ENCODE measurements at regions not wholly inside any gene's neighbourhood (a gene's known extent, or its start where the extent isn't known, plus 50 kb on each side); places are given as distances from the start of the nearest gene placed in this dataset.

GRCh38 chr12:73235387-73235786 is 963.2 kb downstream of the TRHDE start:
- peaks cover 3% of the 10 kb centered on the region for H3K9me3 ChIP-seq (ENCODE audit: low read depth, low read length)
- TF ChIP-seq CTCF (IDR thresholded peaks at IDR 0.05; ENCODE audit: extremely low read depth, low read depth, low read length): no peak
- H3K36me3 ChIP-seq (ENCODE audit: insufficient read depth, low read length): no peaks in the 10 kb centered on the region
- no peak for DNase-seq (ENCODE audit: insufficient read length, low spot score, missing footprints)
- H3K4me2 ChIP-seq (ENCODE audit: insufficient read depth, low read length): no peak overlapping the region
- no peak overlapping the region for H2AFZ ChIP-seq (ENCODE audit: low read length)
- H3K4me1 ChIP-seq (ENCODE audit: insufficient read depth, low read length): no peaks in the 10 kb centered on the region
- H3K27me3 ChIP-seq (ENCODE audit: insufficient read depth, low read length): no peaks in the 10 kb centered on the region
- H3K4me3 ChIP-seq (ENCODE audit: insufficient read depth, low read length): no peak overlapping the region
- no peak overlapping the region for H3K27ac ChIP-seq (ENCODE audit: low read depth, low read length)
- no peaks in the 10 kb centered on the region for H3K79me2 ChIP-seq (ENCODE audit: insufficient read depth, low read length)
- no peaks in the 10 kb centered on the region for H4K20me1 ChIP-seq (ENCODE audit: insufficient read depth, low read length)

- H2AFZ ChIP-seq (ENCODE audit: low read length): no peak overlapping the region
- H4K20me1 ChIP-seq (ENCODE audit: insufficient read depth, low read length): no peaks in the 10 kb centered on the region
- no peaks in the 10 kb centered on the region for H3K9me3 ChIP-seq (ENCODE audit: low read depth, low read length)
- H3K36me3 ChIP-seq (ENCODE audit: insufficient read depth, low read length): no peaks in the 10 kb centered on the region
- no peak overlapping the region for H3K27ac ChIP-seq (ENCODE audit: low read depth, low read length)
- no peak for DNase-seq (ENCODE audit: insufficient read length, low spot score, missing footprints)
- H3K4me2 ChIP-seq (ENCODE audit: insufficient read depth, low read length): no peak overlapping the region
- H3K4me3 ChIP-seq (ENCODE audit: insufficient read depth, low read length): no peak overlapping the region
- no peaks in the 10 kb centered on the region for H3K27me3 ChIP-seq (ENCODE audit: insufficient read depth, low read length)
- H3K4me1 ChIP-seq (ENCODE audit: insufficient read depth, low read length): no peaks in the 10 kb centered on the region
- TF ChIP-seq CTCF (IDR thresholded peaks at IDR 0.05; ENCODE audit: extremely low read depth, low read depth, low read length): no peak
- no peaks in the 10 kb centered on the region for H3K79me2 ChIP-seq (ENCODE audit: insufficient read depth, low read length)
Measured at GRCh38 chr12:73240110-73240509, 967.9 kb downstream of the TRHDE start.

DNA sequence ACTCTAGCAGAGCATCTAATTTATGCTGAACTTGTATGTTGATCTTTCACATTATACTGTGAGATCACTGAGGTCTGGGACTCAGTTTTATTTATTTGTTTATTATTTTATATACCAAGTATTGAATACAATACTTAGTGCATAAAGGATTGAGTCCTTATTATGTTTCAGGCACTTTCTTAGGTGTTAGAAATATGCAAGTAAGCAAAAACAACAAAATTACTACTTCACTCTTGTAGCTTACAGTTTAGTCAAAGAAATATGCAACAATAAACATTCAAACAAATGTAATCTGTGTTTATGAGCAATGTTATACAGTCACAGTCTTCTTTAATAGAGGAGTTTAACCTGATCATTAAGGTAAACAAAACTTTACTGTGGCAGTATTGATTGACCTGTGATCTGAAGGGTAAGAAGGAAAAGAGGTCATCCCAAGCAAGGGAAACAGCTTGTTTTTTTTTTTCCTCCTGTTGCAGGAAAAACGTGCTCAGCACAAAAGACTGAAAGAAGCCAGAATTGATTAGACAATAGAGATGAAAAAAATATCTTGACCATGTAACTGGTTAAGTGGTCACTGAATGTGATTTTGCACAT is 990.7 kb downstream of the TRHDE start:
- Histone ChIP-seq H3K4me2 (ENCODE audit: insufficient read depth, low read length) (no peak overlapping the region), H3K4me1 (ENCODE audit: insufficient read depth, low read length) (no peaks in the 10 kb centered on the region), H3K9me3 (ENCODE audit: low read depth, low read length) (peaks cover 4% of the 10 kb centered on the region), H3K4me3 (ENCODE audit: insufficient read depth, low read length) (no peak overlapping the region), H3K36me3 (ENCODE audit: insufficient read depth, low read length) (no peaks in the 10 kb centered on the region), H2AFZ (ENCODE audit: low read length) (no peak overlapping the region), H3K79me2 (ENCODE audit: insufficient read depth, low read length) (no peaks in the 10 kb centered on the region), H4K20me1 (ENCODE audit: insufficient read depth, low read length) (no peaks in the 10 kb centered on the region), H3K27ac (ENCODE audit: low read depth, low read length) (no peak overlapping the region), H3K27me3 (ENCODE audit: insufficient read depth, low read length) (no peaks in the 10 kb centered on the region)
- no peak for TF ChIP-seq CTCF (IDR thresholded peaks at IDR 0.05; ENCODE audit: extremely low read depth, low read depth, low read length)
- no peak for DNase-seq (ENCODE audit: insufficient read length, low spot score, missing footprints)

DNA sequence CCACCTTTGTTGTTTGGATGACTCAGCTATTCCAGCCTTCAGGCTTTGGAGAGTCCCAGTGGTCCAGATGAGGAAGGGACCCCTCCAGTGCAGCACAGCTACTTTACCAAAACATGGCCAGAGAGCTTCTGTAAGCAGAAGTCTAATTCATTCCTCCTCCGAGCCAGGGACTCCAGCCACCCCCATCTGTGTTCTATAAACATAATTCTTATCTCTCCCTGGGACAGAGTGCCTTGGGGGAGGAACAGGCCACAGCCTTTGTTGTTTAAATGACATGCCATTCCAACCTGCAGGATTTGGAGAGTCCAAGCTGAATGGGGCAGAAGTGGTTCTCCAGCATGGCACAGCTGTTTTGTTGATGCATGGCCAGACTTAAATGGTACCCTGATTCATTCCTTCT is 994.0 kb downstream of the TRHDE start:
- H3K27ac ChIP-seq (ENCODE audit: low read depth, low read length): no peak overlapping the region
- peaks cover 4% of the 10 kb centered on the region for H3K9me3 ChIP-seq (ENCODE audit: low read depth, low read length)
- H3K4me2 ChIP-seq (ENCODE audit: insufficient read depth, low read length): no peak overlapping the region
- no peak for TF ChIP-seq CTCF (IDR thresholded peaks at IDR 0.05; ENCODE audit: extremely low read depth, low read depth, low read length)
- H3K4me3 ChIP-seq (ENCODE audit: insufficient read depth, low read length): no peak overlapping the region
- H4K20me1 ChIP-seq (ENCODE audit: insufficient read depth, low read length): no peaks in the 10 kb centered on the region
- no peak for DNase-seq (ENCODE audit: insufficient read length, low spot score, missing footprints)
- H3K36me3 ChIP-seq (ENCODE audit: insufficient read depth, low read length): no peaks in the 10 kb centered on the region
- no peaks in the 10 kb centered on the region for H3K27me3 ChIP-seq (ENCODE audit: insufficient read depth, low read length)
- no peak overlapping the region for H2AFZ ChIP-seq (ENCODE audit: low read length)
- no peaks in the 10 kb centered on the region for H3K79me2 ChIP-seq (ENCODE audit: insufficient read depth, low read length)
- no peaks in the 10 kb centered on the region for H3K4me1 ChIP-seq (ENCODE audit: insufficient read depth, low read length)

Measured in osteoblast (primary cell).